HG03521 (cell line): ENCODE measurements at regions not wholly inside any gene's neighbourhood (a gene's known extent, or its start where the extent isn't known, plus 50 kb on each side); places are given as distances from the start of the nearest gene placed in this dataset.

Experiments
- ATAC-seq: cut with Tn5 transposase; IDR thresholded peaks from one replicate; pipeline ENCODE4 v1.9.1; 2021; ENCODE audit warnings: mild to moderate bottlenecking, moderate library complexity; ENCODE audit not compliant: unreplicated experiment

GRCh38 chr13:103878891-103879605 lies 812.8 kb upstream of the SLC10A2 start:
- no peak for ATAC-seq

GRCh38 chr13:103876571-103876970 lies 810.4 kb upstream of the SLC10A2 start:
- no peak for ATAC-seq

GRCh38 chr13:103873725-103874124 lies 807.5 kb upstream of the SLC10A2 start:
- ATAC-seq: no peak

- ATAC-seq: no peak
These were observed 799.8 kb upstream of the SLC10A2 start for GRCh38 chr13:103866048-103866447.

GRCh38 chr13:103862525-103862924 lies 796.3 kb upstream of the SLC10A2 start:
- no peak for ATAC-seq

GRCh38 chr13:103859952-103860351 lies 793.7 kb upstream of the SLC10A2 start:
- ATAC-seq: no peak

GRCh38 chr13:103852036-103852435 lies 785.8 kb upstream of the SLC10A2 start:
- ATAC-seq: no peak

- ATAC-seq: no peak
These were observed 778.3 kb upstream of the SLC10A2 start for GRCh38 chr13:103844471-103844870.

- ATAC-seq: no peak
These were observed 773.2 kb upstream of the SLC10A2 start for GRCh38 chr13:103839460-103839859.

GRCh38 chr13:103835052-103835451 lies 768.8 kb upstream of the SLC10A2 start:
- no peak for ATAC-seq

GRCh38 chr13:103833294-103833852 lies 767.2 kb upstream of the SLC10A2 start:
- ATAC-seq: no peak

- ATAC-seq: no peak
These were observed 749.4 kb upstream of the SLC10A2 start for GRCh38 chr13:103815619-103816018.

- no peak for ATAC-seq
These were observed 746.8 kb upstream of the SLC10A2 start for GRCh38 chr13:103812971-103813370.

GRCh38 chr13:103812558-103812957 lies 746.3 kb upstream of the SLC10A2 start:
- no peak for ATAC-seq

- no peak for ATAC-seq
These were observed 743.8 kb upstream of the SLC10A2 start for GRCh38 chr13:103810026-103810425.

- no peak for ATAC-seq
These were observed 739.6 kb upstream of the SLC10A2 start for GRCh38 chr13:103805771-103806170.

GRCh38 chr13:103803349-103803748 lies 737.1 kb upstream of the SLC10A2 start:
- no peak for ATAC-seq

- ATAC-seq: no peak
These were observed 732.8 kb upstream of the SLC10A2 start for GRCh38 chr13:103799028-103799427.

GRCh38 chr13:103795892-103796478 lies 729.8 kb upstream of the SLC10A2 start:
- ATAC-seq: no peak

- ATAC-seq: no peak
These were observed 728.3 kb upstream of the SLC10A2 start for GRCh38 chr13:103794526-103794925.

GRCh38 chr13:103788061-103788652 lies 721.9 kb upstream of the SLC10A2 start:
- ATAC-seq: no peak

GRCh38 chr13:103772576-103772975 lies 706.4 kb upstream of the SLC10A2 start:
- ATAC-seq: no peak
